NCI-H2029 (cell line): ENCODE measurements at regions not wholly inside any gene's neighbourhood (a gene's known extent, or its start where the extent isn't known, plus 50 kb on each side); places are given as distances from the start of the nearest gene placed in this dataset.

Source experiments
- DNase-seq: peaks from one replicate; lab custom pipeline; 2025; lab: John Stamatoyannopoulos, UW

GRCh38 chr18:78363556-78364387 is 615.8 kb upstream of the SALL3 start:
- no peak for DNase-seq

GRCh38 chr18:78364388-78364960 is 615.1 kb upstream of the SALL3 start:
- no peak for DNase-seq

- no peak for DNase-seq
These were observed 611.6 kb upstream of the SALL3 start for GRCh38 chr18:78367996-78368395.

GRCh38 chr18:78368726-78369125 is 610.9 kb upstream of the SALL3 start:
- no peak for DNase-seq

GRCh38 chr18:78376046-78376445 is 603.6 kb upstream of the SALL3 start:
- DNase-seq = no peak

GRCh38 chr18:78378403-78378802 is 601.2 kb upstream of the SALL3 start:
- no peak for DNase-seq

- DNase-seq = no peak
These were observed 600.6 kb upstream of the SALL3 start for GRCh38 chr18:78378983-78379382.

GRCh38 chr18:78390348-78390951 is 589.2 kb upstream of the SALL3 start:
- DNase-seq = no peak

- no peak for DNase-seq
These were observed 588.7 kb upstream of the SALL3 start for GRCh38 chr18:78390952-78391348.

GRCh38 chr18:78393086-78393862 is 586.3 kb upstream of the SALL3 start:
- no peak for DNase-seq

- DNase-seq = no peak
These were observed 583.5 kb upstream of the SALL3 start for GRCh38 chr18:78396077-78396476.

- no peak for DNase-seq
These were observed 582.9 kb upstream of the SALL3 start for GRCh38 chr18:78396756-78397155.

GRCh38 chr18:78399992-78400503 is 579.6 kb upstream of the SALL3 start:
- no peak for DNase-seq

GRCh38 chr18:78402440-78402839 is 577.2 kb upstream of the SALL3 start:
- no peak for DNase-seq

- DNase-seq = no peak
These were observed 576.7 kb upstream of the SALL3 start for GRCh38 chr18:78402966-78403365.

- no peak for DNase-seq
These were observed 576.2 kb upstream of the SALL3 start for GRCh38 chr18:78403371-78403770.

- DNase-seq = no peak
These were observed 573.9 kb upstream of the SALL3 start for GRCh38 chr18:78405763-78406162.

GRCh38 chr18:78406743-78407465 is 572.7 kb upstream of the SALL3 start:
- peak; percentile 48 for DNase-seq

GRCh38 chr18:78407466-78407844 is 572.2 kb upstream of the SALL3 start:
- DNase-seq = peak; percentile 76

- no peak for DNase-seq
These were observed 571.0 kb upstream of the SALL3 start for GRCh38 chr18:78408623-78409022.

GRCh38 chr18:78410094-78410786 is 569.4 kb upstream of the SALL3 start:
- DNase-seq = no peak
